ENCODE measurements at regions not wholly inside any gene's neighbourhood (a gene's known extent, or its start where the extent isn't known, plus 50 kb on each side); places are given as distances from the start of the nearest gene placed in this dataset.

GRCh38 chr5:68798877-68799843 is 294.7 kb upstream of the SLC30A5 start:
- no peak for DNase-seq (ENCODE audit: low read depth in 2 of 2)

GRCh38 chr5:68802430-68802829 is 291.4 kb upstream of the SLC30A5 start:
- no peak for DNase-seq (ENCODE audit: low read depth in 2 of 2)

GRCh38 chr5:68803881-68804319 is 289.9 kb upstream of the SLC30A5 start:
- no peak for DNase-seq (ENCODE audit: low read depth in 2 of 2)

- no peak for DNase-seq (ENCODE audit: low read depth in 2 of 2)
Observed at GRCh38 chr5:68804343-68804742, 289.5 kb upstream of the SLC30A5 start.

GRCh38 chr5:68805444-68805843 is 288.4 kb upstream of the SLC30A5 start:
- DNase-seq (ENCODE audit: low read depth in 2 of 2) = no peak

- DNase-seq (ENCODE audit: low read depth in 2 of 2) = no peak
Observed at GRCh38 chr5:68817632-68818031, 276.2 kb upstream of the SLC30A5 start.

- no peak for DNase-seq (ENCODE audit: low read depth in 2 of 2)
Observed at GRCh38 chr5:68818057-68818695, 275.6 kb upstream of the SLC30A5 start.

GRCh38 chr5:68818870-68819269 is 274.9 kb upstream of the SLC30A5 start:
- no peak for DNase-seq (ENCODE audit: low read depth in 2 of 2)

GRCh38 chr5:68821056-68821455 is 272.8 kb upstream of the SLC30A5 start:
- DNase-seq (ENCODE audit: low read depth in 2 of 2) = no peak

GRCh38 chr5:68822796-68823195 is 271.0 kb upstream of the SLC30A5 start:
- no peak for DNase-seq (ENCODE audit: low read depth in 2 of 2)

GRCh38 chr5:68823301-68823700 is 270.5 kb upstream of the SLC30A5 start:
- DNase-seq (ENCODE audit: low read depth in 2 of 2) = no peak

- DNase-seq (ENCODE audit: low read depth in 2 of 2) = no peak
Observed at GRCh38 chr5:68830377-68830898, 263.4 kb upstream of the SLC30A5 start.

- no peak for DNase-seq (ENCODE audit: low read depth in 2 of 2)
Observed at GRCh38 chr5:68834491-68834981, 259.3 kb upstream of the SLC30A5 start.

- no peak for DNase-seq (ENCODE audit: low read depth in 2 of 2)
Observed at GRCh38 chr5:68838157-68838718, 255.6 kb upstream of the SLC30A5 start.

GRCh38 chr5:68839019-68839552 is 254.7 kb upstream of the SLC30A5 start:
- no peak for DNase-seq (ENCODE audit: low read depth in 2 of 2)

- no peak for DNase-seq (ENCODE audit: low read depth in 2 of 2)
Observed at GRCh38 chr5:68843624-68844364, 250.0 kb upstream of the SLC30A5 start.

GRCh38 chr5:68845131-68845530 is 248.7 kb upstream of the SLC30A5 start:
- no peak for DNase-seq (ENCODE audit: low read depth in 2 of 2)

- DNase-seq (ENCODE audit: low read depth in 2 of 2) = no peak
Observed at GRCh38 chr5:68846828-68847227, 247.0 kb upstream of the SLC30A5 start.

- DNase-seq (ENCODE audit: low read depth in 2 of 2) = no peak
Observed at GRCh38 chr5:68848091-68848490, 245.7 kb upstream of the SLC30A5 start.

- DNase-seq (ENCODE audit: low read depth in 2 of 2) = no peak
Observed at GRCh38 chr5:68849103-68849502, 244.7 kb upstream of the SLC30A5 start.

GRCh38 chr5:68849906-68850305 is 243.9 kb upstream of the SLC30A5 start:
- DNase-seq (ENCODE audit: low read depth in 2 of 2) = no peak
